GM12864 (cell line): ENCODE measurements at regions not wholly inside any gene's neighbourhood (a gene's known extent, or its start where the extent isn't known, plus 50 kb on each side); places are given as distances from the start of the nearest gene placed in this dataset.
"Not testable (repeated sequence)": the region's sequence is repeated elsewhere in the genome, so short reads cannot be mapped to it uniquely, and the experiment has no call there.

Experiments
- DNase-seq: peaks from one replicate; pipeline ENCODE4 v3.0.0-alpha.2; 2011; ENCODE audit warnings: low read depth
- H3K4me3 ChIP-seq: 2 replicates; pipeline ENCODE4 v1.5.1; 2011; ENCODE audit warnings: mild to moderate bottlenecking, low read depth, low read length, control low read depth
- TF ChIP-seq, protein P1 (sequence below): IDR thresholded peaks from 2 replicates; pipeline ENCODE4 v1.5.1; 2011; ENCODE audit warnings: low read depth, mild to moderate bottlenecking, moderate library complexity, low read length, control low read depth, inconsistent platforms; ENCODE audit errors: missing control alignments

DNA sequence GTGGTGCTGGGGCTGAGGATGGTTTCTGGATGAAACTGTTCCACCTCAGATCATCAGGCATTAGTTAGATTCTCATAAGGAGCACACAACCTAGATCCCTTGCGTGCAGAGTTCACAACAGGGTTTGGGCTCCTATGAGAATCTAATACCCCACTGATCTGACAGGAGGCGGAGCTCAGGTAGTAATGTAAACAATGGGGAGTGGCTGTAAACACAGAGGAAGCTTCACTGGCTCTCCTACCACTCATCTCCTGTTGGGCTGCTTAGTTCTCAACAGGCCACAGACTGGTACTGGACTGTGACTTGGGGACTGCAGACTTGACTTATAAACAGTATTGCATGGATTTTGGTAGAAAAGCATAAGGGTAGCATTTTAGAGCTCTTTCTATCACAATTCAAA lies 870.7 kb upstream of the CDH10 start:
- TF ChIP-seq, protein P1, sequence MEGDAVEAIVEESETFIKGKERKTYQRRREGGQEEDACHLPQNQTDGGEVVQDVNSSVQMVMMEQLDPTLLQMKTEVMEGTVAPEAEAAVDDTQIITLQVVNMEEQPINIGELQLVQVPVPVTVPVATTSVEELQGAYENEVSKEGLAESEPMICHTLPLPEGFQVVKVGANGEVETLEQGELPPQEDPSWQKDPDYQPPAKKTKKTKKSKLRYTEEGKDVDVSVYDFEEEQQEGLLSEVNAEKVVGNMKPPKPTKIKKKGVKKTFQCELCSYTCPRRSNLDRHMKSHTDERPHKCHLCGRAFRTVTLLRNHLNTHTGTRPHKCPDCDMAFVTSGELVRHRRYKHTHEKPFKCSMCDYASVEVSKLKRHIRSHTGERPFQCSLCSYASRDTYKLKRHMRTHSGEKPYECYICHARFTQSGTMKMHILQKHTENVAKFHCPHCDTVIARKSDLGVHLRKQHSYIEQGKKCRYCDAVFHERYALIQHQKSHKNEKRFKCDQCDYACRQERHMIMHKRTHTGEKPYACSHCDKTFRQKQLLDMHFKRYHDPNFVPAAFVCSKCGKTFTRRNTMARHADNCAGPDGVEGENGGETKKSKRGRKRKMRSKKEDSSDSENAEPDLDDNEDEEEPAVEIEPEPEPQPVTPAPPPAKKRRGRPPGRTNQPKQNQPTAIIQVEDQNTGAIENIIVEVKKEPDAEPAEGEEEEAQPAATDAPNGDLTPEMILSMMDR: no peak
- H3K4me3 ChIP-seq: no peak overlapping the region
- DNase-seq: no peak

DNA sequence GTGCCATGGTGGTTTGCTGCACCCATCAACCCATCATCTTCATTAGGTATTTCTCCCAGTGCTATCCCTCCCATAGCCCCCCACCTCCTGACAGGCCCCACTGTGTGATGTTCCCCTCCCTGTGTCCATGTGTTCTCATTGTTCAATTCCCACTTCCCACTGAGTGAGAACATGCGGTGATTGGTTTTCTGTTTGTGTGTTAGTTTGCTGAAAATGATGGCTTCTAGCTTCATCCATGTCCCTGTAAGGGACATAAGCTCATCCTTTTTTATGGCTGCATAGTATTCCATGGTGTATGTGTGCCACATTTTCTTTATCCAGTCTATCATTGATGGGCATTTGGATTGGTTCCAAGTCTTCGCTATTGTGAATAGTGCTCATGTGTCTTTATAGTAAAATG lies 865.9 kb upstream of the CDH10 start:
- not testable (repeated sequence) for H3K4me3 ChIP-seq, DNase-seq

DNA sequence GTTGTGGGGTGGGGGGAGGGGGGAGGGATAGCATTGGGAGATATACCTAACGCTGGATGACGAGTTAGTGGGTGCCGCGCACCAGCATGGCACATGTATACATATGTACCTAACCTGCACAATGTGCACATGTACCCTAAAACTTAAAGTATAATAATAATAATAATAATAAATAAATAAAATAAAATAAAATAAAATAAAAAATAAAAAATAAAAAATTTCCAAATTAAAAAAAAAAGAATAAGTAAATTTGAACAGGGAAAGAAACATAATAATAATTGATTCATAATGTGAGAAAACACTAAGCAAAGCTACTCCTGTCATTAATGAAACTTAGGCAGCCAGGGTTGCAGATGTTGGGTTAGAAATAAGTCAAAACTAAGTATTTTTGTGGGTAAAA lies 863.2 kb upstream of the CDH10 start:
- H3K4me3 ChIP-seq, DNase-seq: not testable (repeated sequence)

DNA sequence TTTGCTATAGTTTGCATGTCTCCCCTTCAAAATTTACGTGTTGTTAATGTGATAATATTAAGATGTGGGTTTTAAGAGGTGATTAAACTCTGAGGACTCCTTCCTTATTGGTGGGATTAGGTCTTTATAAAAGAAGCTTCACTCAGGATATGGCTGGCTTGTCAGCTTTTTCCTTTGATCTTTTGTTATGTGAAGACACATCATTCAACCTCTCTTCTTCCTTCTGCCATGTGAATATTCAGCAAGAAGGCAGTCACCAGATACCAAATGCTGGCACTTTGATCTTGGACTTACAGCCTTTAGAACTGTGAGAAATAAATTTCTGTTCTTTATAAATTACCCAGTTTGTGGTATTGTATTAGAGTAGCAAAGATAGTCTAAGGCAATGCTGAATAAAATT lies 855.9 kb upstream of the CDH10 start:
- no peak for DNase-seq
- TF ChIP-seq, protein P1: no peak
- H3K4me3 ChIP-seq: no peak overlapping the region

DNA sequence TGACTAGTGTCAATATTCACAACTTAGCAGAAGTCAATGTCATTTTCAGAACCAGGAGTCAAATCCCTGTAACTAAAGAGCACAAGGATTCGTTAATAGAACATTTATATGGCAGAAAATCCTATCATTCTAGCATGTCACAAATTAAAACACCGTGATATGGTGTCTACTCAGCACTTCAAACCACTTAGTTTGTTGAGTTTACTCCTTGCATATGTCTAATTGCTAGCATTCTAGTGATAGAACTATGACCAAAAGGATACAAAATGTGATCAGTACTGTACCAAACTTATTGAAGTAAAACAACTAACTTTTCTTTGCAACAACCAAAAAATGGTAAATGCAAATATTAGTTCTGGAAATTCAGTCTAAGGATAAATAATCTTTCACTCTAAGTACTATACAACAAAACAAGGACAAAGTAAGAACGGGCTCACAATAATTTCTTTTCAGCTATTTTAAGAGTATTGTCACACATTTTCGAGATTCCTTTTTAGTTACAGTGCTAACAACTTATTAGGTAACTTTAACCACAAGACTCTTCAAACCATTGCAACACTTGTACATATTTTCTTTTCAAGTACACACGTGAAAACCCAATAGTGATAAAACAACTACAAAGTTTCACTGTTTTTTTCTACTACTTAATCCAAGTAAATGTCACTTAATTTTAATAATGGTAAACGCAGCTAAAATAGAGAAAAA lies 845.2 kb upstream of the CDH10 start:
- no peak overlapping the region for H3K4me3 ChIP-seq
- no peak for DNase-seq
- TF ChIP-seq, protein P1: no peak

DNA sequence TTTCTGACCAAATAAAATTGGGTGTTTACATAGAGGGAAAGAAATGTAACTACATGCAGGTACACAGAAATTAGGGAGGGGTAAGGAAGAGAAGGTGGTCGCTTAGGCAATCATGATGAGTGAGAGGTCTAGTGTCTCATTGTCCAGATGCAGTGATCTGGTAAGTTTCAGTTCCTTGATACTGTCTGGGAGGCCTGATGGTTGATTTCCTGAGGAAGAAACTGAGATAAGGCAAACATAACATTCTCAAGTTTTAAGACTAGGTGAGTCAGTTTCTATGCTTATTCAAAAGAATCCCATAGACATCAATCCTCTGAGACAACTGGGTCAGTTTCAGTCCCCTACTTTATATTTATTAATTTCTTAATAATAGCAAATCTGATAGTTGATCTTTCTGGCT lies 843.3 kb upstream of the CDH10 start:
- TF ChIP-seq, protein P1: no peak
- DNase-seq: no peak
- no peak overlapping the region for H3K4me3 ChIP-seq

- TF ChIP-seq, protein P1: no peak
- no peak overlapping the region for H3K4me3 ChIP-seq
- no peak for DNase-seq
These were observed 839.6 kb upstream of the CDH10 start for GRCh38 chr5:25484391-25484790.

DNA sequence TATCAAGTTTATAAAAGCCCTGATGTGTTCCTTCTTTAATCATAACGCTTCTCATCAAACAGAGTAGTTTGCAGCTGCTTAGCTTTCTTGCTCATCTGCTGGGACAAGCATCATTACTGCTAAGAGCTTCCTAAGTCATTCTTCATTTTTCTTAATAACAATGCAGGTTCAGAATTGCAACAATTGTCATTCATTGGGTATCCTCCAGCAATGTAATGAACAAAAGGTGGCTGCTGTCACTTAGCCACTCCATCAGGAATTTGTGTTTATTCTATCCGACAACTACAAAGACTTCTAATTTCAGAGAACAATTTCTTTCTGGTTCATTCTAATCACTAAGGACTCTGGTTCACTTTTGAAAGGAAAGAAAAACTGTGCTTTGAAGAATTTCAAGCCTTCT lies 836.7 kb upstream of the CDH10 start:
- TF ChIP-seq, protein P1: no peak
- no peak for DNase-seq

More for the DNA sequence above, 836.7 kb upstream of the CDH10 start:
- no peak overlapping the region for H3K4me3 ChIP-seq
